ENCODE measurements at regions not wholly inside any gene's neighbourhood (a gene's known extent, or its start where the extent isn't known, plus 50 kb on each side); places are given as distances from the start of the nearest gene placed in this dataset.

DNA sequence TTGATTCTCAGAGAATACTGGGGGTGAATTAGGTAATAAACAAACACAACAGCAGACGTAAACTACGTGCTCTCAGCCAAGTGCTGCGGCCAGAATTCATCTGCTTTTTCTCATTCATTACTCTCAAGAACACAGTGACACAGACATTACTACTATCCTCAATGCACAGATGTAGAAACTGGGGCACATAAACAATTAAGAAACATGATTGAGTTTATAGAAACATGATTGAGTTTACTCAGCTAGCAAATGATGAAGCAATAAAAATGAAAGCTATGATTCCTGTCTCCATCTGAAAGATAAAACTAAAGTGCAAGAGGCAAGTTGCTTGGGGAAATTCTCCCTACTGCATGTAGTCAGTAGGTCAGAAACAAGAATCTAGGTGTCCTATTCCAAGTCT is 140.5 kb downstream of the IFI44 start:
- TF ChIP-seq, protein P1, sequence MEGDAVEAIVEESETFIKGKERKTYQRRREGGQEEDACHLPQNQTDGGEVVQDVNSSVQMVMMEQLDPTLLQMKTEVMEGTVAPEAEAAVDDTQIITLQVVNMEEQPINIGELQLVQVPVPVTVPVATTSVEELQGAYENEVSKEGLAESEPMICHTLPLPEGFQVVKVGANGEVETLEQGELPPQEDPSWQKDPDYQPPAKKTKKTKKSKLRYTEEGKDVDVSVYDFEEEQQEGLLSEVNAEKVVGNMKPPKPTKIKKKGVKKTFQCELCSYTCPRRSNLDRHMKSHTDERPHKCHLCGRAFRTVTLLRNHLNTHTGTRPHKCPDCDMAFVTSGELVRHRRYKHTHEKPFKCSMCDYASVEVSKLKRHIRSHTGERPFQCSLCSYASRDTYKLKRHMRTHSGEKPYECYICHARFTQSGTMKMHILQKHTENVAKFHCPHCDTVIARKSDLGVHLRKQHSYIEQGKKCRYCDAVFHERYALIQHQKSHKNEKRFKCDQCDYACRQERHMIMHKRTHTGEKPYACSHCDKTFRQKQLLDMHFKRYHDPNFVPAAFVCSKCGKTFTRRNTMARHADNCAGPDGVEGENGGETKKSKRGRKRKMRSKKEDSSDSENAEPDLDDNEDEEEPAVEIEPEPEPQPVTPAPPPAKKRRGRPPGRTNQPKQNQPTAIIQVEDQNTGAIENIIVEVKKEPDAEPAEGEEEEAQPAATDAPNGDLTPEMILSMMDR (IDR thresholded peaks at IDR 0.05): no peak
- TF ChIP-seq POLR2A (IDR thresholded peaks at IDR 0.05): no peak
- TF ChIP-seq POLR2AphosphoS5 (IDR thresholded peaks at IDR 0.05): no peak
